ENCODE measurements at regions not wholly inside any gene's neighbourhood (a gene's known extent, or its start where the extent isn't known, plus 50 kb on each side); places are given as distances from the start of the nearest gene placed in this dataset.

DNA sequence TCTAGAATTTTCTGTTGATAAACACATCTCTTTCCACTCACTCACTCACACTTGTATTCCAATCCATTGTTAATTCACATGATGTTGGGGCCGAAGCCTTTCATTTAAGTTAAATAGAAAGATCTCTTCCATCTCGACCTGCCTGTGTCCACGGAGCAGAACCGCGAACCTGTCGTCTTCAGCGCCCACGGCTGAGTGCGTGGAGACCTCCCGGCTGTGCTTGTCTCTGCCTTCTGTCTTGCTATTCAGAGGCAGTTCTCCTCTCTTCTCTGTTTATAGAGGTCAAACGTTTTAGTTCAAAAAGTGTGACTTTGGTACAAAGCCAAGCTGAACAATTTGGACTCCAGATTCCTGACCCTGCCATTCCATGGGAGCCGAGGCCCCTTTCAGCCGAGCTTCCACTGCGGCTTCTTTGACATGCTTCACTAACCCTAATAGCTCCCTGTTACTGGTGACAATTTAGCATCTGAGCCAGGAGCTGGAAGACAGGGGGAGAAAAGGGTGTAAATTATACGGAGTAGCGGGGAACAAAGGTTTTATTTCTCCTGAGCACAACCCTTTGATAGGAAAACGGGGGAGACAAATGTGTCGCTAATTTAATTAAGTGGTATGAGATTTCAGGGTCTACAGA is 314.4 kb upstream of the IRX4 start:
- H4K20me1 ChIP-seq (ENCODE audit: low read length) = no peaks in the 10 kb centered on the region
- no peaks in the 10 kb centered on the region for H3K4me1 ChIP-seq (ENCODE audit: insufficient read depth, low read length)
- H3K9ac ChIP-seq (ENCODE audit: low read length) = no peak overlapping the region
- TF ChIP-seq, protein P1, sequence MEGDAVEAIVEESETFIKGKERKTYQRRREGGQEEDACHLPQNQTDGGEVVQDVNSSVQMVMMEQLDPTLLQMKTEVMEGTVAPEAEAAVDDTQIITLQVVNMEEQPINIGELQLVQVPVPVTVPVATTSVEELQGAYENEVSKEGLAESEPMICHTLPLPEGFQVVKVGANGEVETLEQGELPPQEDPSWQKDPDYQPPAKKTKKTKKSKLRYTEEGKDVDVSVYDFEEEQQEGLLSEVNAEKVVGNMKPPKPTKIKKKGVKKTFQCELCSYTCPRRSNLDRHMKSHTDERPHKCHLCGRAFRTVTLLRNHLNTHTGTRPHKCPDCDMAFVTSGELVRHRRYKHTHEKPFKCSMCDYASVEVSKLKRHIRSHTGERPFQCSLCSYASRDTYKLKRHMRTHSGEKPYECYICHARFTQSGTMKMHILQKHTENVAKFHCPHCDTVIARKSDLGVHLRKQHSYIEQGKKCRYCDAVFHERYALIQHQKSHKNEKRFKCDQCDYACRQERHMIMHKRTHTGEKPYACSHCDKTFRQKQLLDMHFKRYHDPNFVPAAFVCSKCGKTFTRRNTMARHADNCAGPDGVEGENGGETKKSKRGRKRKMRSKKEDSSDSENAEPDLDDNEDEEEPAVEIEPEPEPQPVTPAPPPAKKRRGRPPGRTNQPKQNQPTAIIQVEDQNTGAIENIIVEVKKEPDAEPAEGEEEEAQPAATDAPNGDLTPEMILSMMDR (conservative IDR thresholded peaks at IDR 0.05; ENCODE audit: low read depth, low read length) = no peak
- TF ChIP-seq EZH2 (IDR thresholded peaks at IDR 0.05; ENCODE audit: low read length, unreplicated experiment) (no peak), EZH2phosphoT487 (IDR thresholded peaks at IDR 0.05; ENCODE audit: borderline replicate concordance, low read length) (no peak)
- BruUV-seq (replicated peaks) = no TSS peak
- no peak overlapping the region for H3K4me3 ChIP-seq (ENCODE audit: low read length)
- DNase-seq = no peak
- H2AFZ ChIP-seq (ENCODE audit: low read length) = no peak overlapping the region
- H3K27me3 ChIP-seq (ENCODE audit: low read length) = peaks cover 52% of the 10 kb centered on the region
- intact Hi-C loops (cut with micrococcal nuclease) = no loop called here
- no peaks in the 10 kb centered on the region for H3K9me3 ChIP-seq (ENCODE audit: low read length)
- no peak for ATAC-seq
- no peaks in the 10 kb centered on the region for H3K79me2 ChIP-seq (ENCODE audit: low read length)
- CTCF ChIA-PET = no interaction called here
- H3K9me2 ChIP-seq (replicated peaks; ENCODE audit: low read length) = no peaks in the 10 kb centered on the region
- no peaks in the 10 kb centered on the region for H3K36me3 ChIP-seq (ENCODE audit: low read depth, low read length)
- no peak overlapping the region for H3K27ac ChIP-seq (ENCODE audit: low read length)
- H3K4me2 ChIP-seq (ENCODE audit: low read length) = no peak overlapping the region
- no peaks in the 10 kb centered on the region for H3F3A ChIP-seq (ENCODE audit: low read length, unreplicated experiment)
- POLR2A ChIA-PET (ENCODE audit: unreplicated experiment) = no interaction called here

DNA sequence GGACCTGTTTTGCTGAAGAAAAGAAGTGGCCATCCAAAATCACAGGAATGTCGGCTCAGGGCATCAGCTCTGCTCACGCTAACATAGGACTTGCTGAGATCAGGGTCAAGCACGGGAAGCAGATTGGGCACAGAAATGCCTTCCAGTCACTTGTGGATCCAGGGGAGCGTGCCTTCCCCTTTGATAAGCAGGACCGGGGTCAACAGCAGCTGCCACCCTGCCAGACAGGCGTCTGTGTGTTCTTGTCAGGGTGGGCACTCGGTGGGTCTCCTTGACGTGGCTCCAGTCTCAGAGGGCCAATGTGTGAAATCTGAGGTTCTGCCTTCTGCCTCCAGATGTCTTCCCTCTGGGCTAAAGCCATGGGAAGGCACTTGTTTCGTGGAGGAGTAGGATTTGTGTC is 313.7 kb upstream of the IRX4 start:
- intact Hi-C loops (cut with micrococcal nuclease) = no loop called here
- no TSS peak for BruUV-seq (replicated peaks)

DNA sequence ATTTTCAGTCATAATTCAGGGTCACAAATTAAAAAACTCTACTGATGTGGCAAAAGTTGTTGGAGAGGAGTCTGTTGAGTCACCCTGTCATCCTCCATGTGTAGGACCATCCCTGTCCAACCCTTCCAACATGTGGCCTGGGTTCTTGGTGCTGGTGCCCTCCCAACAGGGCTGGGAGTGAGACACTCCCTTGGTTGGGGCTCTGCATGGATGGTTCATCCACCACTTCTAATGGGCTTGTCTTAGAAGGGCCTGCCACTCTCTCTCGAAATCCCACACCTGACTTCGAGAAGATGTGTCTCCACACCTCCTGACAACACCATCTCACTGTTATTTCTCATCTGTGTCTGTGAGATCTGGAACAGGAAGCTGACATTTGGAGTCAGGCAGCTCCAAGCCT is 312.2 kb upstream of the IRX4 start:
- DNase-seq = no peak
- intact Hi-C loops (cut with micrococcal nuclease) = no loop called here
- Histone ChIP-seq H3K4me2 (ENCODE audit: low read length) (no peak overlapping the region), H3K4me3 (ENCODE audit: low read length) (no peak overlapping the region), H2AFZ (ENCODE audit: low read length) (no peak overlapping the region), H3K9me3 (ENCODE audit: low read length) (no peaks in the 10 kb centered on the region), H3K9me2 (replicated peaks; ENCODE audit: low read length) (no peaks in the 10 kb centered on the region), H3K9ac (ENCODE audit: low read length) (no peak overlapping the region), H3F3A (ENCODE audit: low read length, unreplicated experiment) (no peaks in the 10 kb centered on the region), H3K36me3 (ENCODE audit: low read depth, low read length) (no peaks in the 10 kb centered on the region), H3K4me1 (ENCODE audit: insufficient read depth, low read length) (no peaks in the 10 kb centered on the region), H3K27ac (ENCODE audit: low read length) (no peak overlapping the region), H3K27me3 (ENCODE audit: low read length) (peaks cover 44% of the 10 kb centered on the region), H3K79me2 (ENCODE audit: low read length) (no peaks in the 10 kb centered on the region), H4K20me1 (ENCODE audit: low read length) (no peaks in the 10 kb centered on the region)
- TF ChIP-seq, protein P1 (conservative IDR thresholded peaks at IDR 0.05; ENCODE audit: low read depth, low read length) = no peak
- TF ChIP-seq EZH2 (IDR thresholded peaks at IDR 0.05; ENCODE audit: low read length, unreplicated experiment) (no peak), EZH2phosphoT487 (IDR thresholded peaks at IDR 0.05; ENCODE audit: borderline replicate concordance, low read length) (no peak)
- ChIA-PET POLR2A (ENCODE audit: unreplicated experiment) (no interaction called here), CTCF (no interaction called here)
- no TSS peak for BruUV-seq (replicated peaks)
- ATAC-seq = no peak

More for the DNA sequence above, 313.7 kb upstream of the IRX4 start:
- H3K4me1 ChIP-seq (ENCODE audit: insufficient read depth, low read length) = no peaks in the 10 kb centered on the region
- ATAC-seq (no peak), DNase-seq (no peak)
- no peaks in the 10 kb centered on the region for H4K20me1 ChIP-seq (ENCODE audit: low read length)
- no peak overlapping the region for H3K9ac ChIP-seq (ENCODE audit: low read length)
- no peak overlapping the region for H3K4me2 ChIP-seq (ENCODE audit: low read length)
- H3K79me2 ChIP-seq (ENCODE audit: low read length) = no peaks in the 10 kb centered on the region
- H3F3A ChIP-seq (ENCODE audit: low read length, unreplicated experiment) = no peaks in the 10 kb centered on the region
- ChIA-PET CTCF (no interaction called here), POLR2A (ENCODE audit: unreplicated experiment) (no interaction called here)
- H3K27ac ChIP-seq (ENCODE audit: low read length) = no peak overlapping the region
- H2AFZ ChIP-seq (ENCODE audit: low read length) = no peak overlapping the region
- no peak overlapping the region for H3K4me3 ChIP-seq (ENCODE audit: low read length)
- H3K27me3 ChIP-seq (ENCODE audit: low read length) = peaks cover 51% of the 10 kb centered on the region
- no peaks in the 10 kb centered on the region for H3K36me3 ChIP-seq (ENCODE audit: low read depth, low read length)
- H3K9me3 ChIP-seq (ENCODE audit: low read length) = no peaks in the 10 kb centered on the region
- no peak for TF ChIP-seq EZH2phosphoT487 (IDR thresholded peaks at IDR 0.05; ENCODE audit: borderline replicate concordance, low read length)
- TF ChIP-seq EZH2 (IDR thresholded peaks at IDR 0.05; ENCODE audit: low read length, unreplicated experiment) = no peak
- TF ChIP-seq, protein P1 (conservative IDR thresholded peaks at IDR 0.05; ENCODE audit: low read depth, low read length) = no peak
- H3K9me2 ChIP-seq (replicated peaks; ENCODE audit: low read length) = no peaks in the 10 kb centered on the region
